Upper lobe of left lung (tissue), 4 donors: ENCODE measurements at regions not wholly inside any gene's neighbourhood (a gene's known extent, or its start where the extent isn't known, plus 50 kb on each side); places are given as distances from the start of the nearest gene placed in this dataset.

Experiments used
- POLR2A ChIP-seq, 4 donors: fragments of 450-650 bp; IDR thresholded peaks; one replicate each; pipeline ENCODE4 v1.5.1; 2016 to 2017; ENCODE audit warnings: antibody characterized with exemption in 4 of 4, mild to moderate bottlenecking in 2 of 4
- POLR2AphosphoS5 ChIP-seq, 2 donors: sonication (generic); formaldehyde crosslinking; IDR thresholded peaks; one replicate each; pipeline ENCODE4 v1.5.1; 2017; ENCODE audit warnings: antibody characterized with exemption in 2 of 2
- TF ChIP-seq, protein P1 (sequence below), 6 experiments: fragments of 450-650 bp in 4 of 6; fragments of 200-600 bp in 2 of 6; sonication (generic) in 2 of 6; IDR thresholded peaks; one replicate each; pipeline ENCODE4 v1.5.1; 2016 to 2019; ENCODE audit warnings: antibody characterized with exemption in 6 of 6

DNA sequence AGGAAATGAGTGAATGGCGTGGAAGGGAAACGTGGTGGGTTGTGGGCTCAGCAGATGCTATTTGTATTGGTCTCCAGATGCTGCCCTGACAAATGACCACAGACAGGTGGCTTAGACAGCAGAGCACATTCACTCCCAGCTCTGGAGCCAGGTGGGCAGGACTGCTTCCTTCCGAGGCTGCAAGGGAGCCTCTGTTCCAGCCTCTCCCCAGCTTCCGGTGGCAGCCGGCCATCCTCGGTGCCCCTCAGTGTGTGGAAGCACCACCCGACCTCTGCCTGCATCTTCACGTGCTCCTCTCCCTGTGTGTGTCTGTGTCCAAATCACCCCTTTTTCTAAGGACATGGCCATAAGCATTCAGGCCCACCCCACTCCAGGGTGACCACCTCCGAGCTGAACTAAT, 105.1 kb downstream of the SOX1 start:
- TF ChIP-seq POLR2A (IDR thresholded peaks at IDR 0.05), result no peak
- TF ChIP-seq, protein P1, sequence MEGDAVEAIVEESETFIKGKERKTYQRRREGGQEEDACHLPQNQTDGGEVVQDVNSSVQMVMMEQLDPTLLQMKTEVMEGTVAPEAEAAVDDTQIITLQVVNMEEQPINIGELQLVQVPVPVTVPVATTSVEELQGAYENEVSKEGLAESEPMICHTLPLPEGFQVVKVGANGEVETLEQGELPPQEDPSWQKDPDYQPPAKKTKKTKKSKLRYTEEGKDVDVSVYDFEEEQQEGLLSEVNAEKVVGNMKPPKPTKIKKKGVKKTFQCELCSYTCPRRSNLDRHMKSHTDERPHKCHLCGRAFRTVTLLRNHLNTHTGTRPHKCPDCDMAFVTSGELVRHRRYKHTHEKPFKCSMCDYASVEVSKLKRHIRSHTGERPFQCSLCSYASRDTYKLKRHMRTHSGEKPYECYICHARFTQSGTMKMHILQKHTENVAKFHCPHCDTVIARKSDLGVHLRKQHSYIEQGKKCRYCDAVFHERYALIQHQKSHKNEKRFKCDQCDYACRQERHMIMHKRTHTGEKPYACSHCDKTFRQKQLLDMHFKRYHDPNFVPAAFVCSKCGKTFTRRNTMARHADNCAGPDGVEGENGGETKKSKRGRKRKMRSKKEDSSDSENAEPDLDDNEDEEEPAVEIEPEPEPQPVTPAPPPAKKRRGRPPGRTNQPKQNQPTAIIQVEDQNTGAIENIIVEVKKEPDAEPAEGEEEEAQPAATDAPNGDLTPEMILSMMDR (IDR thresholded peaks at IDR 0.05), result no peak
- no peak for TF ChIP-seq POLR2AphosphoS5 (IDR thresholded peaks at IDR 0.05)
